HG03571 (cell line): ENCODE measurements at regions not wholly inside any gene's neighbourhood (a gene's known extent, or its start where the extent isn't known, plus 50 kb on each side); places are given as distances from the start of the nearest gene placed in this dataset.

Experiments used
- ATAC-seq: cut with Tn5 transposase; IDR thresholded peaks from one replicate; pipeline ENCODE4 v1.9.1; 2021; ENCODE audit not compliant: unreplicated experiment

- no peak for ATAC-seq
Observed at GRCh38 chr2:16335604-16335930, 330.1 kb downstream of the CYRIA start.

- no peak for ATAC-seq
Observed at GRCh38 chr2:16334886-16335603, 330.6 kb downstream of the CYRIA start.

- no peak for ATAC-seq
Observed at GRCh38 chr2:16334366-16334765, 331.3 kb downstream of the CYRIA start.

GRCh38 chr2:16333681-16334080, 332.0 kb downstream of the CYRIA start:
- no peak for ATAC-seq

- ATAC-seq, result no peak
Observed at GRCh38 chr2:16332681-16333557, 332.7 kb downstream of the CYRIA start.

- no peak for ATAC-seq
Observed at GRCh38 chr2:16331772-16332171, 333.9 kb downstream of the CYRIA start.

- no peak for ATAC-seq
Observed at GRCh38 chr2:16330982-16331381, 334.7 kb downstream of the CYRIA start.

- ATAC-seq, result no peak
Observed at GRCh38 chr2:16330571-16330970, 335.1 kb downstream of the CYRIA start.

- ATAC-seq, result no peak
Observed at GRCh38 chr2:16330012-16330411, 335.6 kb downstream of the CYRIA start.

- ATAC-seq, result no peak
Observed at GRCh38 chr2:16329421-16329820, 336.2 kb downstream of the CYRIA start.

GRCh38 chr2:16328521-16329190, 337.0 kb downstream of the CYRIA start:
- no peak for ATAC-seq

GRCh38 chr2:16327326-16327725, 338.3 kb downstream of the CYRIA start:
- ATAC-seq, result no peak

GRCh38 chr2:16326711-16327300, 338.8 kb downstream of the CYRIA start:
- no peak for ATAC-seq

- no peak for ATAC-seq
Observed at GRCh38 chr2:16325976-16326510, 339.6 kb downstream of the CYRIA start.

- no peak for ATAC-seq
Observed at GRCh38 chr2:16325016-16325975, 340.3 kb downstream of the CYRIA start.

- ATAC-seq, result no peak
Observed at GRCh38 chr2:16324544-16324937, 341.1 kb downstream of the CYRIA start.

- no peak for ATAC-seq
Observed at GRCh38 chr2:16323551-16324543, 341.8 kb downstream of the CYRIA start.

- ATAC-seq, result no peak
Observed at GRCh38 chr2:16323126-16323520, 342.5 kb downstream of the CYRIA start.
